H1 (cell line): ENCODE measurements at regions not wholly inside any gene's neighbourhood (a gene's known extent, or its start where the extent isn't known, plus 50 kb on each side); places are given as distances from the start of the nearest gene placed in this dataset.

ENCODE experiments used
- CBX5 ChIP-seq: fragments of 300-800, 300-1000 bp; sonication (generic); IDR thresholded peaks from 2 replicates; pipeline ENCODE4 v1.7.1; 2016; ENCODE audit warnings: antibody characterized with exemption, low read length, low read depth
- CREB1 ChIP-seq: IDR thresholded peaks from 2 replicates; pipeline ENCODE4 v1.6.1; 2012; ENCODE audit warnings: inconsistent platforms
- EGR1 ChIP-seq: IDR thresholded peaks from 2 replicates; pipeline ENCODE4 v1.6.1; 2011; ENCODE audit warnings: low read depth, low read length, borderline replicate concordance
- GABPA ChIP-seq: IDR thresholded peaks from 2 replicates; pipeline ENCODE4 v1.6.1; 2011; ENCODE audit warnings: mild to moderate bottlenecking, low read length, moderate library complexity, borderline replicate concordance; ENCODE audit not compliant: insufficient read depth
- HDAC6 ChIP-seq: IDR thresholded peaks from one replicate; pipeline ENCODE4 v1.7.1; 2012; ENCODE audit warnings: low read depth, mild to moderate bottlenecking, inconsistent platforms, low read length, moderate library complexity
- PHF8 ChIP-seq: fragments of 200-600 bp; sonication (generic); conservative IDR thresholded peaks from 2 replicates; pipeline ENCODE4 v1.7.1; 2012; ENCODE audit warnings: low read depth, mild to moderate bottlenecking, inconsistent platforms, low read length, moderate library complexity
- POLR2AphosphoS5 ChIP-seq: IDR thresholded peaks from 2 replicates; pipeline ENCODE4 v1.6.1; 2011; ENCODE audit warnings: low read depth, low read length
- SIRT6 ChIP-seq: IDR thresholded peaks from one replicate; pipeline ENCODE4 v1.7.1; 2012; ENCODE audit warnings: low read length, inconsistent platforms
- TEAD4 ChIP-seq: IDR thresholded peaks from 2 replicates; pipeline ENCODE4 v1.6.1; 2012; ENCODE audit warnings: low read depth, low read length, inconsistent platforms, mixed read lengths
- TF ChIP-seq, protein P1 (sequence below): fragments of 300-600 bp; sonication (generic); IDR thresholded peaks from 2 replicates; pipeline ENCODE4 v1.7.1; 2012; ENCODE audit warnings: low read length, moderate library complexity, mild to moderate bottlenecking, inconsistent platforms; ENCODE audit not compliant: insufficient replicate concordance
- TF ChIP-seq, protein P2 (sequence below): IDR thresholded peaks from 2 replicates; pipeline ENCODE4 v1.6.1; 2011; ENCODE audit warnings: low read length, improper control_type of control experiment

DNA sequence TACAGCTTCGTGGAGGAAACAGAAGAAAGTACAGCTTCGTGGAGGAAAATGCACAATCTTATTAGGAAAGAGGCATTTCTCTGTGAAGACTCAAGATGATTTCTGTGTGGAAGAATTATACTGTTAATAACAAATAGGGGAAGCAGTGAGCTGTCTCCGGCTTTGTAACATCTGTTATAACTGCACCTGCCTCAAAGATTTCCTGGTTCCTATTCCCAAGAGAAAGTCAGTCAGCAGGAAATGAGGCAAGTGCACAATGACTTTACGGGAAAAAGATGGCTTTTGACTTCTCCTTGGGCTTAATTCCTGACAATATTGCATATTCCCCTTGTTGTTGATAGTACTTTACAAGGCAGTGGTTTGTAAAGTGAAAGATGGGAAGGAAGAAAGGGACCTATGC, 538.5 kb downstream of the BMP2 start (continued):
- TF ChIP-seq, protein P1, sequence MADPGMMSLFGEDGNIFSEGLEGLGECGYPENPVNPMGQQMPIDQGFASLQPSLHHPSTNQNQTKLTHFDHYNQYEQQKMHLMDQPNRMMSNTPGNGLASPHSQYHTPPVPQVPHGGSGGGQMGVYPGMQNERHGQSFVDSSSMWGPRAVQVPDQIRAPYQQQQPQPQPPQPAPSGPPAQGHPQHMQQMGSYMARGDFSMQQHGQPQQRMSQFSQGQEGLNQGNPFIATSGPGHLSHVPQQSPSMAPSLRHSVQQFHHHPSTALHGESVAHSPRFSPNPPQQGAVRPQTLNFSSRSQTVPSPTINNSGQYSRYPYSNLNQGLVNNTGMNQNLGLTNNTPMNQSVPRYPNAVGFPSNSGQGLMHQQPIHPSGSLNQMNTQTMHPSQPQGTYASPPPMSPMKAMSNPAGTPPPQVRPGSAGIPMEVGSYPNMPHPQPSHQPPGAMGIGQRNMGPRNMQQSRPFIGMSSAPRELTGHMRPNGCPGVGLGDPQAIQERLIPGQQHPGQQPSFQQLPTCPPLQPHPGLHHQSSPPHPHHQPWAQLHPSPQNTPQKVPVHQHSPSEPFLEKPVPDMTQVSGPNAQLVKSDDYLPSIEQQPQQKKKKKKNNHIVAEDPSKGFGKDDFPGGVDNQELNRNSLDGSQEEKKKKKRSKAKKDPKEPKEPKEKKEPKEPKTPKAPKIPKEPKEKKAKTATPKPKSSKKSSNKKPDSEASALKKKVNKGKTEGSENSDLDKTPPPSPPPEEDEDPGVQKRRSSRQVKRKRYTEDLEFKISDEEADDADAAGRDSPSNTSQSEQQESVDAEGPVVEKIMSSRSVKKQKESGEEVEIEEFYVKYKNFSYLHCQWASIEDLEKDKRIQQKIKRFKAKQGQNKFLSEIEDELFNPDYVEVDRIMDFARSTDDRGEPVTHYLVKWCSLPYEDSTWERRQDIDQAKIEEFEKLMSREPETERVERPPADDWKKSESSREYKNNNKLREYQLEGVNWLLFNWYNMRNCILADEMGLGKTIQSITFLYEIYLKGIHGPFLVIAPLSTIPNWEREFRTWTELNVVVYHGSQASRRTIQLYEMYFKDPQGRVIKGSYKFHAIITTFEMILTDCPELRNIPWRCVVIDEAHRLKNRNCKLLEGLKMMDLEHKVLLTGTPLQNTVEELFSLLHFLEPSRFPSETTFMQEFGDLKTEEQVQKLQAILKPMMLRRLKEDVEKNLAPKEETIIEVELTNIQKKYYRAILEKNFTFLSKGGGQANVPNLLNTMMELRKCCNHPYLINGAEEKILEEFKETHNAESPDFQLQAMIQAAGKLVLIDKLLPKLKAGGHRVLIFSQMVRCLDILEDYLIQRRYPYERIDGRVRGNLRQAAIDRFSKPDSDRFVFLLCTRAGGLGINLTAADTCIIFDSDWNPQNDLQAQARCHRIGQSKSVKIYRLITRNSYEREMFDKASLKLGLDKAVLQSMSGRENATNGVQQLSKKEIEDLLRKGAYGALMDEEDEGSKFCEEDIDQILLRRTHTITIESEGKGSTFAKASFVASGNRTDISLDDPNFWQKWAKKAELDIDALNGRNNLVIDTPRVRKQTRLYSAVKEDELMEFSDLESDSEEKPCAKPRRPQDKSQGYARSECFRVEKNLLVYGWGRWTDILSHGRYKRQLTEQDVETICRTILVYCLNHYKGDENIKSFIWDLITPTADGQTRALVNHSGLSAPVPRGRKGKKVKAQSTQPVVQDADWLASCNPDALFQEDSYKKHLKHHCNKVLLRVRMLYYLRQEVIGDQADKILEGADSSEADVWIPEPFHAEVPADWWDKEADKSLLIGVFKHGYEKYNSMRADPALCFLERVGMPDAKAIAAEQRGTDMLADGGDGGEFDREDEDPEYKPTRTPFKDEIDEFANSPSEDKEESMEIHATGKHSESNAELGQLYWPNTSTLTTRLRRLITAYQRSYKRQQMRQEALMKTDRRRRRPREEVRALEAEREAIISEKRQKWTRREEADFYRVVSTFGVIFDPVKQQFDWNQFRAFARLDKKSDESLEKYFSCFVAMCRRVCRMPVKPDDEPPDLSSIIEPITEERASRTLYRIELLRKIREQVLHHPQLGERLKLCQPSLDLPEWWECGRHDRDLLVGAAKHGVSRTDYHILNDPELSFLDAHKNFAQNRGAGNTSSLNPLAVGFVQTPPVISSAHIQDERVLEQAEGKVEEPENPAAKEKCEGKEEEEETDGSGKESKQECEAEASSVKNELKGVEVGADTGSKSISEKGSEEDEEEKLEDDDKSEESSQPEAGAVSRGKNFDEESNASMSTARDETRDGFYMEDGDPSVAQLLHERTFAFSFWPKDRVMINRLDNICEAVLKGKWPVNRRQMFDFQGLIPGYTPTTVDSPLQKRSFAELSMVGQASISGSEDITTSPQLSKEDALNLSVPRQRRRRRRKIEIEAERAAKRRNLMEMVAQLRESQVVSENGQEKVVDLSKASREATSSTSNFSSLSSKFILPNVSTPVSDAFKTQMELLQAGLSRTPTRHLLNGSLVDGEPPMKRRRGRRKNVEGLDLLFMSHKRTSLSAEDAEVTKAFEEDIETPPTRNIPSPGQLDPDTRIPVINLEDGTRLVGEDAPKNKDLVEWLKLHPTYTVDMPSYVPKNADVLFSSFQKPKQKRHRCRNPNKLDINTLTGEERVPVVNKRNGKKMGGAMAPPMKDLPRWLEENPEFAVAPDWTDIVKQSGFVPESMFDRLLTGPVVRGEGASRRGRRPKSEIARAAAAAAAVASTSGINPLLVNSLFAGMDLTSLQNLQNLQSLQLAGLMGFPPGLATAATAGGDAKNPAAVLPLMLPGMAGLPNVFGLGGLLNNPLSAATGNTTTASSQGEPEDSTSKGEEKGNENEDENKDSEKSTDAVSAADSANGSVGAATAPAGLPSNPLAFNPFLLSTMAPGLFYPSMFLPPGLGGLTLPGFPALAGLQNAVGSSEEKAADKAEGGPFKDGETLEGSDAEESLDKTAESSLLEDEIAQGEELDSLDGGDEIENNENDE = no peak
- TF ChIP-seq POLR2AphosphoS5 (no peak), CBX5 (no peak), SIRT6 (no peak), HDAC6 (no peak), EGR1 (no peak), PHF8 (no peak), TEAD4 (no peak), GABPA (no peak), CREB1 (no peak)
- TF ChIP-seq, protein P2, sequence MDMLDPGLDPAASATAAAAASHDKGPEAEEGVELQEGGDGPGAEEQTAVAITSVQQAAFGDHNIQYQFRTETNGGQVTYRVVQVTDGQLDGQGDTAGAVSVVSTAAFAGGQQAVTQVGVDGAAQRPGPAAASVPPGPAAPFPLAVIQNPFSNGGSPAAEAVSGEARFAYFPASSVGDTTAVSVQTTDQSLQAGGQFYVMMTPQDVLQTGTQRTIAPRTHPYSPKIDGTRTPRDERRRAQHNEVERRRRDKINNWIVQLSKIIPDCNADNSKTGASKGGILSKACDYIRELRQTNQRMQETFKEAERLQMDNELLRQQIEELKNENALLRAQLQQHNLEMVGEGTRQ = no peak
- TF ChIP-seq, all 59 proteins: peak for 0
